K562 (cell line): ENCODE measurements at regions not wholly inside any gene's neighbourhood (a gene's known extent, or its start where the extent isn't known, plus 50 kb on each side); places are given as distances from the start of the nearest gene placed in this dataset.

ENCODE experiments used
- ARID1B ChIP-seq: fragments of 450-650 bp; IDR thresholded peaks from 2 replicates; pipeline ENCODE4 v1.6.1; 2016; ENCODE audit warnings: antibody characterized with exemption, mild to moderate bottlenecking, inconsistent platforms
- ATF7 ChIP-seq: fragments of 450-650 bp; IDR thresholded peaks from 2 replicates; pipeline ENCODE4 v1.7.1; 2014; ENCODE audit warnings: mild to moderate bottlenecking, moderate library complexity
- JUND ChIP-seq, 2 experiments: IDR thresholded peaks; 2 replicates in 1 of 2; 3 replicates in 1 of 2; pipeline ENCODE4 v1.6.1; 2011; ENCODE audit warnings: borderline replicate concordance in 2 of 2, low read depth in 2 of 2, low read length in 2 of 2, improper control_type of control experiment in 1 of 2, missing biosample characterization in 1 of 2, missing genetic modification characterization in 1 of 2, missing genetic modification reagents in 1 of 2
- MAZ ChIP-seq, 2 experiments: fragments of 450-650 bp in 1 of 2; sonication (generic) in 1 of 2; formaldehyde crosslinking; IDR thresholded peaks in 1 of 2; conservative IDR thresholded peaks in 1 of 2; 2 replicates each; pipeline versions ENCODE4 v1.4.0 to v1.5.0; 2020; ENCODE audit warnings: mild to moderate bottlenecking in 1 of 2, missing genetic modification reagents in 1 of 2
- MTA2 ChIP-seq: fragments of 450-650 bp; IDR thresholded peaks from 2 replicates; pipeline ENCODE4 v1.6.1; 2016; ENCODE audit warnings: low read depth
- MYC ChIP-seq, 2 experiments: fragments of 250-450 bp in 1 of 2; sonication (Bioruptor Pico) in 1 of 2; IDR thresholded peaks; 2 replicates each; pipeline versions ENCODE4 v1.5.1 to v1.6.1; 2012 to 2021; ENCODE audit warnings: low read depth in 2 of 2, borderline replicate concordance in 1 of 2, improper control_type of control experiment in 1 of 2, low read length in 1 of 2, mild to moderate bottlenecking in 1 of 2, moderate library complexity in 1 of 2
- RCOR1 ChIP-seq, 2 experiments: IDR thresholded peaks; 2 replicates each; pipeline ENCODE4 v1.6.1; 2012; ENCODE audit warnings: low read depth in 2 of 2, low read length in 2 of 2, borderline replicate concordance in 1 of 2, improper control_type of control experiment in 1 of 2
- SLC30A9 ChIP-seq: fragments of 250-450 bp; sonication (Bioruptor Pico); IDR thresholded peaks from 2 replicates; pipeline ENCODE4 v1.8.0; 2022; ENCODE audit warnings: mild to moderate bottlenecking, moderate library complexity
- SRF ChIP-seq, 2 experiments: fragments of 250-450, 450-650 bp in 1 of 2; sonication (Bioruptor Pico) in 1 of 2; sonication (generic) in 1 of 2; formaldehyde crosslinking; IDR thresholded peaks; 2 replicates each; pipeline versions ENCODE4 v1.5.0 to v1.5.1; 2020 to 2022; ENCODE audit warnings: mild to moderate bottlenecking in 1 of 2, missing genetic modification reagents in 1 of 2
- TCF3 ChIP-seq: sonication (generic); formaldehyde crosslinking; IDR thresholded peaks from 2 replicates; pipeline ENCODE4 v1.4.0; 2020; ENCODE audit warnings: mild to moderate bottlenecking, missing genetic modification reagents
- ZNF584 ChIP-seq: fragments of 200-800 bp; sonication (Bioruptor generic); IDR thresholded peaks from 2 replicates; pipeline ENCODE4 v1.6.1; 2016; ENCODE audit warnings: low read depth, mild to moderate bottlenecking, missing genetic modification characterization, missing compliant biosample characterization
- ZNF589 ChIP-seq: fragments of 200-800 bp; sonication (Bioruptor generic); IDR thresholded peaks from 2 replicates; pipeline ENCODE4 v1.6.1; 2016; ENCODE audit warnings: low read depth, missing genetic modification characterization, missing compliant biosample characterization
- ZNF766 ChIP-seq: fragments of 200-800 bp; sonication (Bioruptor generic); conservative IDR thresholded peaks from 2 replicates; pipeline ENCODE4 v1.6.1; 2016; ENCODE audit warnings: missing genetic modification characterization, missing compliant biosample characterization
- TF ChIP-seq, protein P1 (sequence below): fragments of 250-450 bp; sonication (Bioruptor Pico); IDR thresholded peaks from 2 replicates; pipeline ENCODE4 v1.8.0; 2022; ENCODE audit warnings: moderate library complexity, mild to moderate bottlenecking, inconsistent platforms
- TF ChIP-seq, protein P2 (sequence below): sonication (generic); IDR thresholded peaks from 2 replicates; pipeline ENCODE4 v1.6.1; 2016
- TF ChIP-seq, protein P3 (sequence below), 2 experiments: fragments of 450-650 bp in 1 of 2; sonication (generic) in 1 of 2; formaldehyde crosslinking in 1 of 2; IDR thresholded peaks in 1 of 2; conservative IDR thresholded peaks in 1 of 2; 2 replicates each; pipeline versions ENCODE4 v1.6.1 to v1.8.1; 2016 to 2023; ENCODE audit warnings: mild to moderate bottlenecking in 2 of 2, moderate library complexity in 2 of 2, inconsistent platforms in 1 of 2, missing genetic modification reagents in 1 of 2

DNA sequence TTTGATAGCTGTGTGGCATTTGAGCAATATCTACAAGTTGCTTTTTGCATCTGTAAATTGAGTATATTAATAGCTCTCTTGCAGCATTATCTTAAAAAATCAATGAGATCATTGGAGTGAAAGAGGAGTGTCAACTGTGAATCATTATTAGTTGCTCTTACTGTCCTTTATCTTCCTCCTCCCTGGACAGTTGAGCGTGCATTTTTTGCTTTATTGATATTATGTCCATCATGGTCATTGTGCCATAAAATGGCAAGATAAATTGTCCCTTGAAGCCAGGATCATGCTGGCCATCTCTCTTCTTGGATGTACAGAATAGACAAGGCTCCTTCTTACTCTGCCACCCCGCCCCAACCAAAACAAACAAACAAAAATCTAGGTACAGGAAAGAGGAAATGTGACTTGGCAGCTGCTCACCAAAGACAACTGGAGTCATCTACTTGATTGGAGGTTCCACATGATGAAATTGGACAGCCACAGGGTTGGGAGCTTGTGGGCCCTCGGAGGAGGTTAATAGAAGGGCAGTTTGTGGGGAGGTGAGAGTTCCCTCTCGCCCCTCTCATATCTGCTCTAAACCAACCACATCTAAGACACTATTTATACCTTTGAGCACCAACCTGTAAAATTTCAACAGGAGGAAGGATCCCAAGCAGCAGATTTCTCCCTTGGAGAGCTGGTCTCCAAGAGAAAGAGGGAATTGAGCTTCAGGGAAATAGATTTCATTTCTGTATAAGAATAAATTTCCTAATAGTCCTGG lies 252.7 kb downstream of the SKIDA1 start (continued):
- TF ChIP-seq, protein P1, sequence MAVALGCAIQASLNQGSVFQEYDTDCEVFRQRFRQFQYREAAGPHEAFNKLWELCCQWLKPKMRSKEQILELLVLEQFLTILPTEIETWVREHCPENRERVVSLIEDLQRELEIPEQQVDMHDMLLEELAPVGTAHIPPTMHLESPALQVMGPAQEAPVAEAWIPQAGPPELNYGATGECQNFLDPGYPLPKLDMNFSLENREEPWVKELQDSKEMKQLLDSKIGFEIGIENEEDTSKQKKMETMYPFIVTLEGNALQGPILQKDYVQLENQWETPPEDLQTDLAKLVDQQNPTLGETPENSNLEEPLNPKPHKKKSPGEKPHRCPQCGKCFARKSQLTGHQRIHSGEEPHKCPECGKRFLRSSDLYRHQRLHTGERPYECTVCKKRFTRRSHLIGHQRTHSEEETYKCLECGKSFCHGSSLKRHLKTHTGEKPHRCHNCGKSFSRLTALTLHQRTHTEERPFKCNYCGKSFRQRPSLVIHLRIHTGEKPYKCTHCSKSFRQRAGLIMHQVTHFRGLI (CRISPR knock-in tag) = no peak
- TF ChIP-seq ARID1B (peak; percentile 26; the same call in 1 of the 2 replicates), SRF (CRISPR knock-in tag; IDR thresholded peaks at IDR 0.05) (peak in 1 of 2 experiments; percentile 37; a peak in 1 of 4 replicates), MYC (IDR thresholded peaks at IDR 0.05; ENCODE audit: low read depth, low read length) (0 out of 2 replicates have a peak, but pooled peaks have one; percentile 11), MYC (CRISPR knock-in tag; IDR thresholded peaks at IDR 0.05; ENCODE audit: borderline replicate concordance, low read depth) (no peak), MAZ (CRISPR knock-in tag; conservative IDR thresholded peaks at IDR 0.05 in 1 of 2, IDR thresholded peaks at IDR 0.05 in 1 of 2) (peak in 1 of 2 experiments; percentile 31; a peak in 1 of 4 replicates), TCF3 (CRISPR knock-in tag) (no peak; the same call in 1 of the 2 replicates), SLC30A9 (CRISPR knock-in tag) (no peak), ATF7 (peak; percentile 36; the same call in 1 of the 2 replicates), MTA2 (no peak), RCOR1 (IDR thresholded peaks at IDR 0.05; ENCODE audit: borderline replicate concordance in 1 of 2, low read depth in 2 of 2, low read length in 2 of 2) (peak in 1 of 2 experiments; percentile 39; a peak in 2 of 4 replicates), ZNF584 (0 out of 2 replicates have a peak, but pooled peaks have one; percentile 3), ZNF589 (peak; percentile 23; the same call in 1 of the 2 replicates), ZNF766 (0 out of 2 replicates have a peak, but pooled peaks have one; percentile 11), JUND (IDR thresholded peaks at IDR 0.05; ENCODE audit: borderline replicate concordance, low read depth, low read length) (0 out of 2 replicates have a peak, but pooled peaks have one; percentile 0), JUND (tag; IDR thresholded peaks at IDR 0.05; ENCODE audit: borderline replicate concordance, low read depth, low read length) (0 out of 3 replicates have a peak, but pooled peaks have one; percentile 38)
- TF ChIP-seq, protein P2, sequence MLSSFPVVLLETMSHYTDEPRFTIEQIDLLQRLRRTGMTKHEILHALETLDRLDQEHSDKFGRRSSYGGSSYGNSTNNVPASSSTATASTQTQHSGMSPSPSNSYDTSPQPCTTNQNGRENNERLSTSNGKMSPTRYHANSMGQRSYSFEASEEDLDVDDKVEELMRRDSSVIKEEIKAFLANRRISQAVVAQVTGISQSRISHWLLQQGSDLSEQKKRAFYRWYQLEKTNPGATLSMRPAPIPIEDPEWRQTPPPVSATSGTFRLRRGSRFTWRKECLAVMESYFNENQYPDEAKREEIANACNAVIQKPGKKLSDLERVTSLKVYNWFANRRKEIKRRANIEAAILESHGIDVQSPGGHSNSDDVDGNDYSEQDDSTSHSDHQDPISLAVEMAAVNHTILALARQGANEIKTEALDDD = peak; percentile 8; the same call in 1 of the 2 replicates
- TF ChIP-seq, protein P3, sequence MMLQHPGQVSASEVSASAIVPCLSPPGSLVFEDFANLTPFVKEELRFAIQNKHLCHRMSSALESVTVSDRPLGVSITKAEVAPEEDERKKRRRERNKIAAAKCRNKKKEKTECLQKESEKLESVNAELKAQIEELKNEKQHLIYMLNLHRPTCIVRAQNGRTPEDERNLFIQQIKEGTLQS (IDR thresholded peaks at IDR 0.05) = peak; percentile 54; the same call in 1 of the 2 replicates
- TF ChIP-seq, protein P3 (CRISPR knock-in tag; conservative IDR thresholded peaks at IDR 0.05) = no peak
